NCI-H146 treated with DMSO at 0.1 percent for 48 hours (cell line): ENCODE measurements at regions not wholly inside any gene's neighbourhood (a gene's known extent, or its start where the extent isn't known, plus 50 kb on each side); places are given as distances from the start of the nearest gene placed in this dataset.
"Not testable (repeated sequence)": the region's sequence is repeated elsewhere in the genome, so short reads cannot be mapped to it uniquely, and the experiment has no call there.

ENCODE experiments used
- DNase-seq: peaks from one replicate; lab custom pipeline; 2025; ENCODE audit not compliant: unreplicated experiment; lab: John Stamatoyannopoulos, UW

DNA sequence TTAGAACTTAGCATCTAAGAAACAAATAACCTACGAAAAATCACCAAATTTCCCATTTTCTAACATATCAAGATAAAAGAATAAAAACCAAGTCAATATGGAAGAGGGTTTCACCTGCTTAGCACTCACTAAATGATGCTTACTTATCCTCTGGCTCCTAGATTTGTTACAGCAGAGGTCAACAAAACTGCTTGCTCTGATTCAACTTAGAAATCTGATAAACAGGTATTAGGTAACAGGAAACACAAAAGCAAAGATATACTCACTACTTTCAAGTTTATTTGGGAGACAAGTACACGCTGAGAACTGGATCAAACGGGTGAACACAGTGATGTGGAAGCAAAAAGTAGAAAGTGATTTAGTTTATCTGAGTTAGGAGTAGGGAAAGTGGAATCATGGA, 235.7 kb upstream of the TARS1 start:
- no peak for DNase-seq

- no peak for DNase-seq
Measured at GRCh38 chr5:33205727-33206410, 234.9 kb upstream of the TARS1 start.

GRCh38 chr5:33206962-33207506, 233.7 kb upstream of the TARS1 start:
- no peak for DNase-seq

DNA sequence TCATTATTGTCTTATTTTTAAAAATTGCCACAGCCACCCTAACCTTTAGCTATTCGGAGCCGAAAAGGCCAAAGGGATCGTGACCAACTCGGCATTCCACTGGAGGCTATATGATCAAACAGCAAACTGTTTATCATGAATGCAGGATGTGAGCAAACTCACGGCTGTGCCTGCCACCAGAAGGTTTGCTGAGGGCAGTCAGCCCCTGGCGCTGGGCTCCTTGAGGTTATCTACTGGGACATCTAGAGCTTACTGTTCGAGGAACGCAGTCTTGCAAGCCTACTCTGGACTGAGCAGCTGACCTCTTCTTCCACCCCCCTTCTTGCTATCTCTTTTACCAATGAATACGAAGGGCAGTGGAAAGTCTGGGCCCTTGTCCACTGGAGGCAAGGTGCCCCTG, 231.5 kb upstream of the TARS1 start:
- no peak for DNase-seq

- DNase-seq = not testable (repeated sequence)
Measured at GRCh38 chr5:33210221-33210620, 230.5 kb upstream of the TARS1 start.

GRCh38 chr5:33210978-33211377, 229.8 kb upstream of the TARS1 start:
- no peak for DNase-seq

DNA sequence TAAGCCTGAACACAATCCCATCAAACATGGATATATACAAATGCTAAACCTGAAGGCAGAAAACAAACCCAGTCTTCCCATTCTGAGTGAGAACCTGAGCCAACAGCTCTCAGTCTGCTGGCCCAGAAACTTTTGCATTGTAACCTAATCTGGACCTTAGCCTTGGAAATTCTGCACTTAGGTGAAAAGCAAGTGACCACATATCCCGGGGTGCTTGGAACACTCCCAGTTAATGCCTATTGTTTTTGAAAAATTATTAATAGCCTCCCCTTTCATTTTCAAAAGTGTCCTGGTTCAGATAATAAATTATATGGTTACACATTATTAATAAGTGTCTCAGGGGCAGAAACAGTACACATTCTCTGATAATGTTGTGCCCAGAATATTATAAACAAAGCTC, 228.3 kb upstream of the TARS1 start:
- no peak for DNase-seq

- no peak for DNase-seq
Measured at GRCh38 chr5:33212900-33213299, 227.9 kb upstream of the TARS1 start.

DNA sequence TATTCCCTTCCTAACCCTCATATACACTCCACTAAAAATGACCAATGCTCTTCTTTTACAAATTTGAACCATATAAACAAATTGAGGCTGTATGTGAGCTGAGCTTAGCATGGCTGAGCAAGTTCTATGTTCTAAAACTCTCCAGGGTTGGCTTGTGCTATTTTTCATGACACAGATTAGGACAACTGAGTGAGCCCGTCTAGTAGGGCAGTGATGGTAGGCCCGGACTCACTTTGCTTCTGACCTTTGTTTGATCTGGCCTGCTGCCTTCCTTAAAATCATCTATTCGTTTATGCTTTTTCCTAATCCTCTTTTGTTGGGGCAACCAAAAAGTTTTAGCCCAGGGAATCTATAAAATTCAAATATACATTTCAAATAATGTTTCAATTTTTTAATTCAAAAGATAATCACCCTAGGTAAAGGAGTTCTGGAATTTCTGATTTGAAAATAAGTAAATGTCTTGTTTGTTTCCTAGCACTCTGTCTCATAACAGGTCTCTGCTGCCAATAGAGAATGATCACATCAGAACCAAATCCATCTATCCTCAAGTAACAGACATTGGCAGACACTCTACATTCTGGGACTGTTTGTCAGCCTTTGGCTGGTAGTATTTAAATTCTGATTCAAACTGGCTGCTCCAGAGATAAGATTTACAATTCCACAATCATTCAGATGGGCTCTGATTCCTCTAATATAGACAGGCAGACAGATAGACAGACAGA, 217.0 kb upstream of the TARS1 start:
- no peak for DNase-seq

GRCh38 chr5:33224285-33224961, 216.3 kb upstream of the TARS1 start:
- no peak for DNase-seq

DNA sequence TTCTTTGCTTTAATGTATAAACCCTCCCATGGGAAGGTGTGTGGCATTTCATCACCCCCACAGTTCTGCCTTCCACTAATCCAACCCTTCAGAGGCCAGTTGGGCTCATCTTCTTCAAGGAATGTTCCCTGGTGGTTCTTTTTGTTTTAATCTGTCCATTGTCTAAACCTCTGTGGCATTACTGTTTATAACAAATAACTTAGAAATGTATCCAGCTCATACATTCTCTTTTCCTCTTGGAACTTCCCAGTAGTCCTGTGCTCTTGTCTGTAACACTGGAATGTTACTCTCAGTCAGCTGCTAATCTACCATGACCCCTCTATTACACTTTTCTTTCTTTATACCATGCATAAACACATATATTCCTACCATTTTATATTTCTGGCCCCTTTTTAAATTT, 213.5 kb upstream of the TARS1 start:
- no peak for DNase-seq

DNA sequence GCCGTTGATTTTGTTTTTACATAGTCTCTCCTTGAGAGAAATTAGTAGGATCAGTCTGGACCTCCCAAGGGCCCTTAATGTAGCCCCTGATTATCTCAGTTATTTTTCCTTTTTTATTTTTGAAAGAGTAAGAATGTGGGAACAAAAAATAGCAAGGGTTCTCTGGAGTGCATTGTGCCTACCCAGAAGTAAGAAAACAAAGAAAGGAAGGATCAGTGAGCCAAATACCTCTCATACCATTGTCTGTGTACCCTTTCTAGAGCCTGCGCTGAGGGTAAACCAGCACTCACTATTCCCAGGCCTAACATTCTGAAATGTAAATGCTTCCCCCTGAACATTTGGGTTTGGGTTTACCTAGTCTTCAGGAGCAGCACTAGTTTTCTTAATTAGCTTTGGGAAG, 213.0 kb upstream of the TARS1 start:
- no peak for DNase-seq

DNA sequence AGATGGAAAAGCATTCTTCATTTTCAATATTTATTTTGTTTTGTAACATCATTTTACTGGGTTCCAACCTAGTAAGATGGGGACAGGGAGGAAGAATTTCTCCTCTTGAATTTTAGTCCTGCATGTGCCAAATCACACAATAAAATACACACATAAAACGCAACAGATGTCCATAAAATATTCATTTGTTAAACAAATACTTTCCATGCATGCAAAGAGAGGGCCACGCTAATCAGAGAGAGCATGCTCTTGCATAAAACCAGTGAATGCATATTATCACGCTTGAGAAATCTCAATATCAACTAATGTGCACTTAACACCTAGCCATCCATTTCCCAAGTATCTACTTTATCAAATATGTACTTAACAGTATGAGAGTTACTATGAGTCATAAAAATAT, 212.6 kb upstream of the TARS1 start:
- DNase-seq = no peak

DNA sequence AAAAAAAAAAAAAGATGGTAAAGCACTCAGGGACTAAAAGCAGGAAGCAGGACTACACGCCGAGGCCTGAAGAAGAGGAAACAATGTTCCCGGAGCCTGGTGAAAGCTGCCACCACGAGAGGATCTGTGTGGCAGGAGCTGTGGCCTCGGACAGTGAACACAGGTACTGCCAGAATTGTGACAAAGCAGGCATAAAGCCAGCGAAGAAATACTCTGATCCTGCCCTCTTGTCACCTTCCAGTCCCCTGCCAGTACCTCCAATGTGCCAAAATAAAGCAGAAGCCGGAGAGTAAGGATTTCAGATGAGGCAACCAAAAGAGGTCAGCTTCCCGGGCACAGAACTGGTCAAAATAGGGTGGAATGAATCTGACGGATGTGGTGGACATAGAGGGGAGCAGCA, 211.5 kb upstream of the TARS1 start:
- no peak for DNase-seq

- DNase-seq = no peak
Measured at GRCh38 chr5:33230467-33231078, 210.2 kb upstream of the TARS1 start.

GRCh38 chr5:33231214-33231710, 209.5 kb upstream of the TARS1 start:
- DNase-seq = no peak

- no peak for DNase-seq
Measured at GRCh38 chr5:33231935-33232334, 208.8 kb upstream of the TARS1 start.

DNA sequence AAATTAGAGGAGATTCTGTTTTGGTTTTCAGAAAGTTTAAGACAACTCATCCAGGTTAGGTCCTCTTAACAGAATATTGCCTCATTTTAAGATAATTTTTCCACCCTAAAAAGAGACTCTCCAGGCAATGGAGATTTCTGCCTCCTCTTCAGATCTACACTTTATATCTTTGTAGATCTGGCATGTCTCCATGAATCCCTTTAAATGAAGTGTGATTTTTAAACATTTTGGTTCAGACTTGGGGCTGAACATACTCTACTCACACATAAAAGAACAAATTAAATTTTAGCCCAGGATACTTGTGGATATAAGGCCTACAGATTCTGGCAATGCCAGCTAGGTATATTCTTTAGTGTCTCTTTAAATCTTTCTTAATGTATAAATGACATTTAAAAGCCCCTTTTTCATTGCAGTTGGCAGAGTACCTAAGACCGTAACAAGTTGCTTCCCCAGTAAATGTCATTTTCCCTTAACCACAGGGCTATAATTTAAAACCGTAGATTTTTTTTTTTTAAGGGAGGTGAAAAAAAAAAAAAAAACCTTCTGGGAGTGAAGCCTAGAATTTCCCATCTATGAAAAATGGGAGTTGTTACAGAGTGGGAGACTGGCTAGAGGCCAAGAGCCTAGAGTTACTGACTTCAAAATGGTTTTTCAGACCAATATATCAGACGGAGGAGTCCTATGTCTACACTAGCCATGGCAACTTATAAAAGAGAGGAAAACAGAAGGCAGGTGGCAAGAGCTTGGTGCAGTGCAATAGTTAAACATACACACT, 207.8 kb upstream of the TARS1 start:
- DNase-seq = no peak

GRCh38 chr5:33235304-33235703, 205.5 kb upstream of the TARS1 start:
- DNase-seq = no peak

DNA sequence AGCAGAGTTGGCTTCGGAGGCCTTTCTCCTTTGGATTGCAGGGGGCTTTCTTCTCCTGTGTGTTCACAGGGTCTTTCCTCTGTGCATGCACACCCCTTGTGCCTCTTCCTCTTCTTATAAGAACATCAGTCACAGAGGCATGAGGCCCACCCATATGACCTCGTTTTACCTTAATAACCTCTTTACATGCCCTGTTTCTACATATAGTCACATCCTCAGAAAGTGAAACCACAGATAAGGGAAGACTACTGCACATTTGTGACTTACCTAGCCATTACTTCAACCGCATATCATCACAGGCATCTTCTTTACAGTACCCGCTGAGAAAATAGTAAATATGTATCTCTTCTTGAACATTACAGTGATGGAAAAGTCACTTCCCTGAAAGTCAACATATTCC, 204.9 kb upstream of the TARS1 start:
- no peak for DNase-seq

DNA sequence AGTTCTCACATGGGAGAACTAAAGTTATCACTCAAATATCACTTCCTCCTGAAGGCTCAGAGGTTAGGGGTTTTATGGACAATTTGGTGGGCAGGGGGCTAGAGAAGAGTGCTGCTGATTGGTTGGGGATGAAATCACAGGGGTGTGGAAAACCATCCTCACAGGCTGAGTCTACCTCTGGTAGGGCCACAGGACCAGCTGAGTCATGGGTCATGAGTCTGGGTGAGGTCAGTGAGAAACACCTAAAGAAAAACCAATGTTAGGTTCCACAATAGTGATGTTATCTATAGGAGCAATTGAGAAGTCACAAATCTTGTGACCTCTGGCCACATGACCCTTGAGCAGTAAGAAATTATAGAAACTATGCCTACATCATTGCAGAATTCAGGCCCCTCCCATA, 203.3 kb upstream of the TARS1 start:
- no peak for DNase-seq
